M059J (cell line): ENCODE measurements at regions not wholly inside any gene's neighbourhood (a gene's known extent, or its start where the extent isn't known, plus 50 kb on each side); places are given as distances from the start of the nearest gene placed in this dataset.

Experiments
- DNase-seq: peaks from one replicate; pipeline ENCODE4 v3.0.0-alpha.2; 2012; ENCODE audit warnings: low read depth

DNA sequence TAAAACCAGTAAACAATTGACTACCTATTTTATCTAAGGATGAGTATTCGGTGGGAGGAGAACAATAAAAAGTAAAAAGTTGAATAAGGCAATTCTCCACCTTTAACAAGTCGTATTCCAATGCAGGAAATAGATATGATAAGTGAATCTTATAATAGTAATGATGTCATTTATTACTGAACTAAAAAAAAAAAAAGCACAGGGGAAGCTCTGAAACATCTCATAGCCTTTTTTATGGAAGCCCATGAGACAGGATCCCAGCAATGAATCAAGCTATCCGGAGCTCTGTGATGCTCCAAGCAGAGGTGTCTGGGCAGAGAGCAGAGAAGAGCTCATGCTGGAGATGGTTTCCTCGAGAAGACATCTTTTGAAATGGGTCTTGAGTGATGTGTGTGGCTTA, 376.0 kb downstream of the ICE1 start:
- no peak for DNase-seq

DNA sequence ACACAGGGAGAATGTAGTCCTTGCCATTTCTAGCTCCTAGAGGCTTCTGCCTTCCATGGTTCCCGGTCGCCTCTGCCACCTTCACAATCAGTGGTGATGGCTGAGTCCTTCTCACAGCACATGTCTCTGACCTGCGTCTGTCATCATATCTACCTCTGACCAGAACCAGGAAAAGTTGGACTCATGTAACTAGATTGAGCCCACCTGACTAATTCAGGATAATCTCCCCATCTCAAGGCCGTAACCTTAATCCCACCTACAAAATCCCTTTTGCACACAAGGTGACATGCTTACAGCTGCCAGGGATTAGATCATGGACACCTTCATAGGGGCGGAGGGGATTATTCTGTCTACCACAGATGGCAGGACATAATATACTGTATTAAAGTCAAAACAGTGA, 375.6 kb downstream of the ICE1 start:
- no peak for DNase-seq

DNA sequence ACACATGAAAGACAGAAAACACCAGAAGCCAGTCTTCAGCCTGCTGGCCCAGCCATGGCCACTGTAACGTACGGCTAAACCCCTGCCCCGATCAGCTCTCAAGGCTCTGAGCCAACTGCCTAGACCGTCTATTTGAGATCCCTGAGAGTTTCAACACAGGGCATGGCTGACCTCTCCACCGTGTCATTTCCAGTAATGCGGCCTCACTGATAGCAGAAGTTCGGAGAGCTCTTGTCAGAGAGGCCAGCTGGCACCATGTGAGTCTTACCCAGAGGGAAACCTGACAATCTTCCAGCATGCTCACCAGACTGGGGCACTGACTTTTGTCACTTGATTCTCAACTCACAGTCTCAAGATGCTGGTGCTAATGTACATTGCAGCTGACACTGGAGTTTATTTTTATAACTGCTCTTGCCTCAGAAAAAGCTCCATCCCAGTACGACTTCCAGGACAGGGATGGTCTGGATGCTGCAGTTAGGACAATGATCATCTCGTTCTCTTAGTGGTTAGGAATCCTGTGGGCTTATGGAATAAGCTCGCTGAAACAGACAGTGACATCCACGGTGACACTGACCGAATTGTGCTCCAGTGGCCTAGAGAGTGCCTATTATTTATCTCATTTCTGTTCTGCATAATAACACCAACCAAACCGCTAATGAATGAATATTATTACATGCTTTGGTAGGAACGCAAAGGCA, 372.7 kb downstream of the ICE1 start:
- DNase-seq, result no peak

GRCh38 chr5:5794118-5794560, 371.7 kb downstream of the ICE1 start:
- DNase-seq, result no peak

GRCh38 chr5:5793242-5794117, 371.0 kb downstream of the ICE1 start:
- no peak for DNase-seq

DNA sequence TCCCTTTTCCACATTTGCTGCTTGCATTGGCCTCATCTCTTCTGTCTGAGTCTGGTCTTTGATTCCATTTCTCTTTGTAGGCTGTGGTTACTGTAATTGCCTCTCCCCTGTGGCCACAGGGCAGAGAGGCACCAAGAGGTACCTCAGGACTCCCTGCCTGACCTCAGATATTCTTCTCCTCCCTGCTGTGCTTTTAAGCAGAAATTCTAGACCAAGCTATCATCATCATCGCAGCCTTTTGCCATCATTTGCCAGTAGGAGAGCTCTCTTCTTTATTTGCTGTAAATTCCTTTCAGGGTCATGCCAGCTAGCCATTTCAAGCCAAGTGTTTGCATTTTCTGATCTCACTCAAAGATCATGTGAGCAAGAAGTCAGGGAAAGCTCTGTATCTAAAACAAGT, 369.6 kb downstream of the ICE1 start:
- DNase-seq, result no peak

DNA sequence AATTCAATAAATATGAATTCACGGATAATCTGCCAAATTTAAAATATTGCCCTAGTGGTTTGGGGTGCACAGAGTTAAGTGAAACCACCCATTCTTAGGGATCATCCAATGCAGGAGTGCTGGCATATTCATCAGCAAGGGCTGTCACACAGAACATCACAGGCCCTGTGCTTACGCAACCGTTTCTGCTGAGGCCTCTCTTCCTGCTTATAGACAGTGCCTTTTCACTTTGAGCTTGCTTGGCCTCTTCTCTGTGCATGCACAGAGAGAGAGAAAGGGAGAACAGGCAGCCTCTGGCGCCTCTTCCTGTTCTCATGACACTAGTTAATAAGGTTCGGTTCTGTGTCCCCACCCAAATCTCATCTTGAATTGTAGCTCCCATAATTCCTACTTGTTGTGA, 366.3 kb downstream of the ICE1 start:
- DNase-seq, result no peak

DNA sequence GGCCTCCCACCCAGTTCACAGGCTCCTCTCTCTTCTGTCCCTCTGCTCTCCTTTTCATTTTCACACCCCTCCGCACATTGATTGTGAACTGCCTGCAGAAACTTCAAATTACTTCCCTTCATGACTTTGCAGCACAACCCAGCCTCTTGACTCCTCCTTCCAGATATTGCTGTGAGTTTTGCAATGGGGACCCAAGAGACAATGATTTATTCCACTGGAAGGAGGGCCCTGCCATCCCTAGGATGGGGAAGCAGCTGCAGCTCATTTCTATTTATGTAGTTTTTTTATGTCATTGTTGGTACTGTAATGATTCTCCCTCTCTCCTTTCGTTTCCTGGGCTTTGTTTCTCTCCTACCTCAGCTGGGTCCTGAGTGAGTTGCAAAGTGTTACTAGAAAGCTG, 364.9 kb downstream of the ICE1 start:
- no peak for DNase-seq

- DNase-seq, result no peak
These were observed 361.6 kb downstream of the ICE1 start for GRCh38 chr5:5784101-5784500.

- DNase-seq, result no peak
These were observed 360.5 kb downstream of the ICE1 start for GRCh38 chr5:5783021-5783420.

DNA sequence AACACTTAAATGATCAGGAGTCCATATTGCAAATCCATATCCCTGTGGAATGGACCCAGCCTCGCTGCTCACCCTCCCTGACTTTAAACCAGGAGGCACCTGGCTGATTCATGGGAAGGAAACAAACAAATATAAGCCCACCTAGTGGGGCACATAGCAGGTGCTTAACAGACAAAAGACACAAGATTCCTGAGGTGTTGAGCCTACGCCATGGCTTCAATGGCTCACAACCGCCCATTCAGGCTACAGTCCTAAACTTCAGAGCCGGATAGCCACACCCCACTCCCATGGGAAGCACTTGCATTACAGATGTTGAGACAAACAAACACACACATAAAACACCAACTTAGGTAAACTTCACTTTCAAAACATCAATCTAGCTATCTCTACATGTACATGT, 359.9 kb downstream of the ICE1 start:
- DNase-seq, result no peak

DNA sequence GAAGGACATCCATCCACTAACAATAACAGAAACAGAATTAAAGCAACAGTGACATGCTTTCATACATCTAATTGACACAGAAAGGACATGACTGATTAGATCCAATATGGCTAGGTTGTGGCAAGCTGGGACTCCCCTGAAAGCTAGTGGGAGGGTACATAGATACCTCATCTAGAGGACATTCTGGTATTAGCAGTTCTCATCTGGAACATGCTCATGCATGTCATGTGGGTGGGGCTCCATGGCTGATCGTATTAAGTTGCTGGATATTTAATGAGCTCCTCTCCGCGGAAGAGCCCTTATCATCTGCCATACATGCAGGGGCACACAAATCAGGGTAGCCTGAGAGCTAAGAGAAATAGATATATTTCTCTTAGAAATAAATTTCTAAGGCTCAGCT, 358.9 kb downstream of the ICE1 start:
- DNase-seq, result no peak

- no peak for DNase-seq
These were observed 357.8 kb downstream of the ICE1 start for GRCh38 chr5:5780253-5780652.

GRCh38 chr5:5777013-5777412, 354.5 kb downstream of the ICE1 start:
- DNase-seq, result no peak

DNA sequence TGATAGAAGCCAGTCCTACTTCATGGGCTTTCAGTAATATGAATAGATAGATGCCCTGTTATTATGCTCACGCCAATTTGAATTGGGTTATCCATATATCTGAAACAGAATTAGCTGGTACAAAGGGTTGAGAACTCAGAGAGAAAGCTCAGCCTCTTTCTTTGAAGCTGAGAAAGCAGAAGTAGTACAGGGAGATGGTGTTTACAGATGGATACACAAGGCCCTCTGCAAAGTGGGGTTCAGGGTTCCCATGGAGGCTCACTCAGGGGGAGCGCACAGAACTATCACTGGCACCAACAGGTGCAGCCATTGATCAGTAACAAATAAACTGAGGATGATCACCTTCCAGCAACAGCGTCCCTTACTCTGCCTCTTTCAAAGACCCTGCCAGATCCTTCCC, 349.7 kb downstream of the ICE1 start:
- no peak for DNase-seq

DNA sequence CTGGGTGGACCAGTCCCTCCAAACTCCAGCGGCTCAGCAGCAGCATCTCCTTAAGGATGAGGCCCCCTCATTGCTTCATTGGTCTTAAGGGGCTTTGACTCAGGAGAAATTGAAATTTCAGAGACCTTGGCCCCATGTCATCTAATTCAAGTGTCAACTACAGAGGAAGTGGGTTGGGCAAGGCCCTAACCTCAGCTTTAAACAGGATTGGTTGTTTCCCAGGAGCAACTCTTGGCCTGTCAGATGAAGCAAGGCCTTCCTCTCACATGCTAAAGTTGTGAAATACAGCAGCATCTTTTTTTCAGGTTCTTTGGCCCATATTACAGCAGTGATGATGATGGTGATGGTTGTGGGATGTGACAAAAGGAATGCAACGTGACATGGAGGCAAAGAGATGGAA, 348.3 kb downstream of the ICE1 start:
- no peak for DNase-seq

DNA sequence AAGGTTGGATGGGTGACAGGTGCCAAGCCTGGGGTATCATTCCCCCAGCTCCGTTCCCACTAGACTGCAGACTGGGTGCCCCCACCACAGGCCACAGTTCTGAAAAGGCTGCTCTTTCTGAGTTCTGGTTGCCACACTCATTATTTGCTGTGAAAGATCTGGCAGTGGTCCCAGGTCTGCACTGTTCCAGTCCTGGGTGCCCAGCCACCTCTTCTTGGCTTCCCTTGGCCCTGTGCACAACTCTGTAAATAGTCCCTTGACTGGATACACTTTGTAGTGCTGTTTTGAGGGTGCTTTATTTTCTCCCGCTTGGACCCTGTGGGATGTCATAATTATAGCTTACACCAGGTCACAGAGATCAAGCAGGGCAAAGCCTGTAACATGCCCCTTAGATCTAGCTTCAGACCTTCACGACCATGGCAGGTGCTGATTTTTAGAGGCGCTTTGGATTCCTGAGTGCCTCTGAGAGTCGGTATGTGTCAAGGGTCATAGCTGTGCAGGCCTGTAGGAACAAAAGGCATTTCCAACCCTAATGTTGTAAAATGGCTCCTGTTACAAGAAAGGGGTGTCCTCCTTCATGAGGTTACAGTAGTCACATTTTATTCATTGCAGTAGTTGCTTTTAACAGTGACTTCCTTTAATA, 344.9 kb downstream of the ICE1 start:
- no peak for DNase-seq

DNA sequence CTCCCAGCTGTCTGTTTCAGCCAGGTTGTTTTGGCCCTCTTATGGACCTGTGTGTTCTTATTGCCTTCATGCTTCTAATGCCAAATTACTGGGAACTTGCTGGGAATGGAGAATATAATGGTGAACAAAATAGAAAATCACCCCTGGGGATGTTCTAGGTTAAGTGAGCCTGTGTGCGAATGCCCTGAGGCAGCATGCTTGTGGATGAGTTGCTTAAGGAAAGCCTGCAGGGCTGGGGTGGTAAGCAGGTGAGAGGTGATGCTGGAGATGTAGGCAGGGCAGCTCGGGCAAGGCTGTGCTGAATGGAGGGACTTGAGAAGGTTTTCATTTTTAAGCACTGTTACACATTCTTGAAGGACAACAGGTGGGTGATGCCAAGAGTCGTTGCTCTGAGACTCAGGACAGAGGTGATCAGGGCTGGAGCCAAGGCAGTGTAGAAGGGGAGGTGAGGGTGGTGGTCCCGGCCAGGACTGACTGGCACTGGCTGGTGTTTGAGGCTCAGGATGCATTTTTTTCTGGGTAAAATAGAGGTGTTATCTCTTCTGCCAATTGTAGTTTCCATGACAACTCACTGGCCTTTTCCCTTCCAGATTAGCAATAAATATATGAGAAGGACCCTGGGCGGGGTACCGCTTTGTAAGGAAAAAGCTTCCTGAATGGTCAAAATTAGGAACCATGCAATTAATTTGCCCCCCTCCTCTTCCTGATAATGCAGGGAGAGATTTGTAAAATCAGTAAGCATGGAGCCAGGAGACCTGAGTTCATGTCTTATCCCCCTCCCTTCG, 342.8 kb downstream of the ICE1 start:
- no peak for DNase-seq

- DNase-seq, result no peak
These were observed 341.8 kb downstream of the ICE1 start for GRCh38 chr5:5764246-5764645.

GRCh38 chr5:5756762-5757161, 334.3 kb downstream of the ICE1 start:
- no peak for DNase-seq

- no peak for DNase-seq
These were observed 333.4 kb downstream of the ICE1 start for GRCh38 chr5:5755888-5756287.

DNA sequence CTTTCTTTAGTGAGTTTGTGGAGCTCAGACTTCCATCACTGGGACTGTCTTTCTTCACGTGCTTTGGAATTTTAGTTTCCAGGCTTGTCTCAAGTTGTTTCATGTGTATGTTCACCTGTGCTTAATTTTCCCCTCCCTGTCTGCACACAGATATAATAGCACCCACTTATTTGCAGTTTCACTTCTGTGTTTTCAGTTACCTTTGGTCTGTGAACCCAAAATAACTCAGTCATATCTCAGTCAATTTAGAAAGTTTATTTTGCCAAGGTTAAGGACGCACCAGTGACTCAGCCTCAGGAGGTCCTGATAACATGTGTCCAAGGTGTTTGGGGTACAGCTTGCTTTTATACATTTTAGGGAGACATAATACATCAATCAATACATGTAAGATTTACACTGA, 330.4 kb downstream of the ICE1 start:
- DNase-seq, result no peak
